ENCODE measurements at regions not wholly inside any gene's neighbourhood (a gene's known extent, or its start where the extent isn't known, plus 50 kb on each side); places are given as distances from the start of the nearest gene placed in this dataset.

- TF ChIP-seq CTCF (IDR thresholded peaks at IDR 0.05) (no peak), POLR2A (IDR thresholded peaks at IDR 0.05) (no peak)
Measured at GRCh38 chr6:121020656-121021055, 313.6 kb downstream of the TBC1D32 start.

Data from uterus (tissue), 2 donors.